ENCODE measurements at regions not wholly inside any gene's neighbourhood (a gene's known extent, or its start where the extent isn't known, plus 50 kb on each side); places are given as distances from the start of the nearest gene placed in this dataset.

DNA sequence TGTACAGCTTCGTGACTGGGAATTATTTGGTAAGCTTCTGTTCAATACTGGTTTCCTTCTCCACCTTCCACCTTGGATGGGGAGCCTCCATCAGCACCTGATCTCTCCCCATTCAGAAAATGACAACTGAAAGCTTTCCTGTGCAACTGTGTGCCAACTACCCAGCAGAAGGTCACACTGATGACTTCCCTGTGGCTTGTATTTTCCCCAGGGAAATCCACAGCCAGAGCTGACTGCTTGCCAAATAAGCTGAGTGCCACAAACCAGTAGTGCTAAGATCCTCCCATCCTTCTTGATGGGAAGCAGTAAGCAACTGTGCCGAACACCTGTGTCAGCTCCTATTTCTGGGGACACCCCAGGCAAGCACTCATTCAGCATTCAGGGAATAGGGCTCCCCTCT is 257.2 kb upstream of the SOX5 start:
- Histone ChIP-seq H3K27ac (replicated peaks) (no peak overlapping the region), H3K4me3 (replicated peaks; ENCODE audit: insufficient read depth, low read length) (no peak overlapping the region), H3K27me3 (ENCODE audit: insufficient read depth, poor library complexity, severe bottlenecking) (no peaks in the 10 kb centered on the region)
- no peak for DNase-seq (ENCODE audit: low read depth in 1 of 2, low spot score in 1 of 2)
- no peak for TF ChIP-seq REST (IDR thresholded peaks at IDR 0.05; ENCODE audit: insufficient replicate concordance, low read depth)
- TF ChIP-seq GABPA (IDR thresholded peaks at IDR 0.05; ENCODE audit: low read depth): no peak

- H3K4me3 ChIP-seq (replicated peaks; ENCODE audit: insufficient read depth, low read length): no peak overlapping the region
- H3K27ac ChIP-seq (replicated peaks): no peak overlapping the region
- no peak for TF ChIP-seq GABPA (IDR thresholded peaks at IDR 0.05; ENCODE audit: low read depth)
- no peak for DNase-seq (ENCODE audit: low read depth in 1 of 2, low spot score in 1 of 2)
- H3K27me3 ChIP-seq (ENCODE audit: insufficient read depth, poor library complexity, severe bottlenecking): no peaks in the 10 kb centered on the region
These were observed 251.9 kb upstream of the SOX5 start for GRCh38 chr12:24201258-24201970.

- Histone ChIP-seq H3K27me3 (ENCODE audit: insufficient read depth, poor library complexity, severe bottlenecking) (no peaks in the 10 kb centered on the region), H3K27ac (replicated peaks) (no peak overlapping the region), H3K4me3 (replicated peaks; ENCODE audit: insufficient read depth, low read length) (no peak overlapping the region)
- DNase-seq (ENCODE audit: low read depth in 1 of 2, low spot score in 1 of 2): no peak
- TF ChIP-seq POLR2AphosphoS5 (IDR thresholded peaks at IDR 0.05; ENCODE audit: low read depth) (no peak), GABPA (IDR thresholded peaks at IDR 0.05; ENCODE audit: low read depth) (no peak), SPI1 (IDR thresholded peaks at IDR 0.05; ENCODE audit: borderline replicate concordance, low read depth) (no peak), REST (IDR thresholded peaks at IDR 0.05; ENCODE audit: insufficient replicate concordance, low read depth) (no peak)
- TF ChIP-seq, protein P1, sequence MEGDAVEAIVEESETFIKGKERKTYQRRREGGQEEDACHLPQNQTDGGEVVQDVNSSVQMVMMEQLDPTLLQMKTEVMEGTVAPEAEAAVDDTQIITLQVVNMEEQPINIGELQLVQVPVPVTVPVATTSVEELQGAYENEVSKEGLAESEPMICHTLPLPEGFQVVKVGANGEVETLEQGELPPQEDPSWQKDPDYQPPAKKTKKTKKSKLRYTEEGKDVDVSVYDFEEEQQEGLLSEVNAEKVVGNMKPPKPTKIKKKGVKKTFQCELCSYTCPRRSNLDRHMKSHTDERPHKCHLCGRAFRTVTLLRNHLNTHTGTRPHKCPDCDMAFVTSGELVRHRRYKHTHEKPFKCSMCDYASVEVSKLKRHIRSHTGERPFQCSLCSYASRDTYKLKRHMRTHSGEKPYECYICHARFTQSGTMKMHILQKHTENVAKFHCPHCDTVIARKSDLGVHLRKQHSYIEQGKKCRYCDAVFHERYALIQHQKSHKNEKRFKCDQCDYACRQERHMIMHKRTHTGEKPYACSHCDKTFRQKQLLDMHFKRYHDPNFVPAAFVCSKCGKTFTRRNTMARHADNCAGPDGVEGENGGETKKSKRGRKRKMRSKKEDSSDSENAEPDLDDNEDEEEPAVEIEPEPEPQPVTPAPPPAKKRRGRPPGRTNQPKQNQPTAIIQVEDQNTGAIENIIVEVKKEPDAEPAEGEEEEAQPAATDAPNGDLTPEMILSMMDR (IDR thresholded peaks at IDR 0.05; ENCODE audit: insufficient read depth, low read length): no peak
These were observed 250.5 kb upstream of the SOX5 start for GRCh38 chr12:24200010-24200409.

DNA sequence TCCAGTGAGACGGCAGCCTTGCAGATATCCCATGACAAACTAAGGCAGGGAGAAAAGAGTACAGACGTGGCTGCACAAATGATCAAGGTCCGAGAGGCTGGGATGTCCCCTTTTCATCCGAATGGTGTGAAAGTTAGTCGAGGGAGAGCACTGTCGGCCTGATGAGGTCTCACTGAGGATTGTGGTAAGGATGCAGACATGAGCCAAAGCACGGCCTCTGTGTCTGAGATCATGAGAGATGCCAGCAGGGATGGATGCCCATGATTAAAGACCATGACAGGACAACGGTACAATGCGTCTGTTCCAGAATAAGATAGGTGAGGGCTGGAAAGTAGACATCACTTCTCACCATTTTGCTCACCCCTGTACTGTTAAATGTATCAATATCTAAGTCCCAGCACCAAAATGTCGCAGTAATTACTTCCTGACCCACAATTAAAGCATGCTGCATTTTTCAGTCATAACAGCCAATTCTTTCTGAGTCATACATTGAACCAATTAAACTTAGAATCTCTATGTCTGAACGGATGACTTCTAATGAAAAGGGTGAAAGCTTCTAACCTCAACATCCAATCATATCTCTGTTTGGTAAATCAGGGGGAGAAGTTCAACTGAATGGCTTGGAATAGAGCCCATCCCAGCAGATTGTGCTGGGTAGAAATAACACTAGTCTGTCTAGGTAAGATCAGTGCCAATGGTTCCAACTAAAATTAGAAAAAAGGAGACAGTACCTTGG is 249.6 kb upstream of the SOX5 start:
- no peak for DNase-seq (ENCODE audit: low read depth in 1 of 2, low spot score in 1 of 2)
- TF ChIP-seq POLR2AphosphoS5 (IDR thresholded peaks at IDR 0.05; ENCODE audit: low read depth) (no peak), SPI1 (IDR thresholded peaks at IDR 0.05; ENCODE audit: borderline replicate concordance, low read depth) (no peak), REST (IDR thresholded peaks at IDR 0.05; ENCODE audit: insufficient replicate concordance, low read depth) (no peak), GABPA (IDR thresholded peaks at IDR 0.05; ENCODE audit: low read depth) (no peak)
- TF ChIP-seq, protein P1 (IDR thresholded peaks at IDR 0.05; ENCODE audit: insufficient read depth, low read length): no peak
- no peak overlapping the region for H3K27ac ChIP-seq (replicated peaks)
- no peaks in the 10 kb centered on the region for H3K27me3 ChIP-seq (ENCODE audit: insufficient read depth, poor library complexity, severe bottlenecking)
- no peak overlapping the region for H3K4me3 ChIP-seq (replicated peaks; ENCODE audit: insufficient read depth, low read length)
